HG02840 (cell line): ENCODE measurements at regions not wholly inside any gene's neighbourhood (a gene's known extent, or its start where the extent isn't known, plus 50 kb on each side); places are given as distances from the start of the nearest gene placed in this dataset.

Experiments
- ATAC-seq: cut with Tn5 transposase; IDR thresholded peaks from one replicate; pipeline ENCODE4 v1.9.1; 2021; ENCODE audit warnings: mild to moderate bottlenecking, moderate library complexity, moderate number of reproducible peaks; ENCODE audit not compliant: unreplicated experiment, low FRiP score

DNA sequence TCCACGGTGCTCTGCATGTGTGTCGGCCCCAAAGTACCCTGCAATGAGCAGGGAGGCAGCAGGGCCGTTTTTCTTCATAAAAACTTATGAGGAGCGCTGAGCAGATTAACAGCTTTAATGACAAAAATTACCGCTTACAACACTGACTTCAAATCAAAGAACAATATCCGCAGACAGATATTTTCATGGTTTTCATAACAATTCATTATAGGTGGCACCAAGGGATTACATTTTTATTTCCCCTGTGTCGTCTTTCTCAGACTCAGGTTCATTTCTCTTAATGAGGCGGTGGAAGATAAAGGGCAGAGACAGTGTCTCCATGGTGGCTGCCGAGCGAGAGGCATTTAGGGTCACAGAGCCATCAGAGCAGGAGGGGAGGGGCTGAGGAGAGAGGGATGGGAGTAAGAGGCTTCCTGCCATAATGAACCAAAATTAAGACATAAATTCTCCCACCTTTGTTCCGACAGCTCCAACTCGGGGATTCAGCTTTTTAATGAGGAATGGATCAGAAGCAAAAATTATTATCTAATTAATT lies 240.7 kb upstream of the CLINT1 start:
- ATAC-seq = no peak

DNA sequence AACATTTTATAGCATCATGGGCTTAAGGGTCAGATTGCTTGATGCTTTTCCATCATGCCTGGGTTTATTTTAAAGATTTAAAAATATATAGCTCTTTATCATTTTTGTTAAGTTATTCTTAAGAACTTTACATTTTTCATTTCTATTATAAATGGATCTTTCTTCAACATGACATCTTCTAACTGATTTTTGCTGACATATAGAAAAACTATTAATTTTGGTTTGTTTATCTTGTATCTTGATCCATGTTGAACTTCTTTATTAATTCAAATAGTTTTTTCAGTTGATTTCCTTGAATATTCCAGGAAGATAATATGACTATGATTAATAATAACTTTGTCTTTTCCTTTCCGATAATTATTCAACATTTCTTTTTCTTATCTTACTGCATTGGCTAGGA lies 237.9 kb upstream of the CLINT1 start:
- ATAC-seq = no peak

DNA sequence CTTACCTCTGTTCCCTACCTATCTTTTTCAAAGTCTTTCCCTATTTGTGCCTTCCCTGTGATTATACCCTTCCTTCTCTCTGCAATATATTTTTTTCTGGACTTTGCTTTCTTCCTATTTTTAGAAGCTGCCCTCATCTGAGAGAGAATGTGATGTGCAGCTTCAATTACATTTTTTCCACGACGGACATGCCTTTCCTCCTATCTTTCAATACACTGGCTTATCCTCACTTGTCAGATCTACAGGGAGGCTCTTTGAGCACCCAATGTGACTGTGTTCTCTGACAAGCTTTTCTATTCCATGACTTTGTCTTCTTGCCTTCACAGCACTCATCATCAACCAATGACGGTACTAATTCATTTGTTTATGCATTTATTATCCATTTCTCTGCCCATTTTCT lies 227.9 kb upstream of the CLINT1 start:
- no peak for ATAC-seq

DNA sequence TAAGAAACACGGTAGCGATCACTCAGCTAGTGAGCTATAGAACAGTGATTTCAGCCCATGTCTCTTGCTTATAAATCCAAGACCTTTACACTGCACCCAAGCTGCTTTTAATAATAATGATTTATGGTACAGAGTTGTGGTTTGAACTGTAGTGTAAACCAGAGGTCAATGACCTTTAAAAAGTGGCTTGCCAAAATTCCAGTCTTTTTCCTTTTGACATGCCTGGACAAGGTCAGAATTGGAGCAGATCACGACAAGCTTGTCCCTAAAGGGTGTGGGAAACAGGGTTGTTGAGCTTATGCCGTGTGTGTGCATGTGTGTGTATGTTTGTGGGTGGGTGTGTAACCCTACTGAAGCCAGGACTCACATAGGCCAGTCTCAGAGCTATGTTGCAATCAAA lies 225.3 kb upstream of the CLINT1 start:
- no peak for ATAC-seq

DNA sequence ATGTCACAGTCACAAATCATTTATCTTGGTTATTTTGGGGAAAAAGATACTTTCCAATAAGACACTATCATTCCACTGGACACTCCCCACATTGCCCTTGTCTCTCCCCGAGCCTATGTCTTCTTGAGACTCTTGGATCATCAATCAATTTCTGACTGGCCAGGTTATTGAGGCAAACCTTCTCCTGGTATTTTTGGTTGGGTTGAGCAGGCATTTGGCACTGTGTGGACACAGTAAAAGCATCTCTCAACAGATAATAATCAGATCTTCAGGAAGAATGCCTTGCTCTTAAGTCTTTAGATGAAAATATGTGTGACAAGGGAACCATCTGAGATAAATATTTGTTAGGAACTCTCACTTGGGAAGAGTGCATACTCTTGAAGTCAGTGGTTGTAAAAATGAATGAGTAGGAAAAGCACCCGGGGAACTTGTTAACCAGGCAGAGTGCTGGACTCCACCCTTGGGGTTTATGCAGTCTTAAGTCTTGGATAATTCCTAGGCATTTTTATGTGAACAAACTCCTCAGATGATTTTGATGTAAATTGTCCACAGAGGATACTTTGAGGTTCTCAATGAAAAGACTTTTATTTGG lies 223.8 kb upstream of the CLINT1 start:
- no peak for ATAC-seq

DNA sequence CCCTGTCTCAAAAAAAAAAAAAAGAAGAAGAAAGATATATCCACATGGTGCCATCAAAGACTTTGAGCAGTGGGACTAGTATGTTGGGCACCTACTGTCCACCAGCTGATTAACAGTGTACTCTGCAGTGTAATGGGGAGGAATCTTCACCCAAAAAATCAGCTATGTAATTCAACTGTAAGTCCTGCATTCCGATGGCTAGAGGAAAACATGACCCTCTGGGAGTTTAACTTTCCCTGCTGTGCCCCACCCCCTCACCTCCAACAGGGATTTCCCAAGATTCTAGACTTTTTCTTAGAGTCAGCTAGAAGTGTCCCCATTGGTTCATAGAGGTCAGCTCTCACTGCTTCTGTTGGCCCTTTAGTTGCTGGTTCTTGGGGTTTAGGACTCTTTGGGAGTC lies 221.2 kb upstream of the CLINT1 start:
- no peak for ATAC-seq

DNA sequence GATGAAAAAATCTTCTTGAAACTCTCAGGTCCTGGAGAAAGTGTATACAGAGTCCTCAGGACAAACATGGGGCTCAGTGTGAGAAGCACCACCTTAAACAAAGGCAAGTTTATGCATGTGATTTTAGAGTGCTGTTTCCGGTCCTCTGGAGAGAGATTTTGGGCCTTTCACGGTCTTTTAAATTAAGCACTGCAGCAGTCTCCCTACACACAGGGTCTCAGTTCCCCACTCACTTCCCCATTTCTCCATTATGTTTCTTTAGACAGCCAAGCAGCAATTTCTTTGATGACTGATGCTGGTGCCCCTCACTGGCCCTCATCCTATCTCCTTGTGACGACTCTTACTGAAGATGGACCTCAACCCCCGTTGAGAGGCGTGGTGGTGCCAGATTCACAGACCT lies 220.2 kb upstream of the CLINT1 start:
- ATAC-seq = no peak

DNA sequence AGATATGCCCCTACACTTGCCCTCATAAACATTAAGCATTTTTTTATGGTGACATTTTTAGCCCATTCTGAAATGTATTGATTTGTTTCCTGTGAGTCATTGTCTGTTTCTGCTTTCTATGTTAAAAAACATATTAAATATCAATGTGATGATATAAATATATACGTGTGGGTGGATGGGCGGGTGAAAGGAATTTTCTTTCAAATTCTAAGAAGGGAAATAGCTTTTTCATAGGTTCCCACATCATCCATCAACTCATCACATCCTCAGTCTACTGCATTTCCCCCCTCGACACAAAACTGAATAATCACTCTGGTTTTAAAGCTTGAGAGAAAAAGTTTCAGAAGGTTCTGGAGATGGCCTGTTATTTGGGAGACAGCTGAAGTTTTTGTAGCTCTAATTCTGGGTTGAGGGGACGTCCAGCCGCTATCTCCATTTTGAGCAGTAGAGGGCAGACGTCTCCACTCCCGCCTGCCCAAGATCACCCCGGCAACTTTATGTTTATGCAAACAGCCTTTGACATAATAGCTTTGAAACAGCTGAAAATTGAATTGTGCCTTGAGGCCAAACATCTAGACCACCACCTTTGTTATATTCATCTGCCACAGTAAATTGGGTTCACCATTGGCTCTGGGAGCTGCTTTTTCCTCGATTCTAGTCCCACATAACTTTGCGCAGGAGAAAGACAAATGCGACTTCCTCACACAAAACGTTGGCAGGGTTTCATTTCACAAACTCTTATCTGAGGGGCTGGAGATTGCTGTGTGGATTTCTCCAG lies 216.2 kb upstream of the CLINT1 start:
- no peak for ATAC-seq

DNA sequence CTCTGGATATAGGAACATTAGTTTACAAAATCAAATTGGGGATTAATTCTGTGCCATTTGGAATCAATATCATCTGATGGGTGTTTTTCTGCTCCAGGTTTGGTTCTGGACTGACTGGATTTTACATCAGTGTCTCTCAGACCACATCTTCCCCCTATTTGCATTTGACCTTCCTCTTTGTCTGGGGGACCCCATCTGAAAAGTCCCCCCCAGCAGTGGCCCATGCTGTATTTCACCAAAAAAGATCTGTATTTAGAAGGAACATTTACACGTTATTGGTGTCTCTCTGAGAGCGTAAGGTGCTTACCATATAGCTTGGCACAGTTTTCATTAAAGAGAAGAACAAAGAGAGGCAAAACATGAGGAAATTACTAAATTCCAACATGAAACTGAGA lies 215.6 kb upstream of the CLINT1 start:
- no peak for ATAC-seq

DNA sequence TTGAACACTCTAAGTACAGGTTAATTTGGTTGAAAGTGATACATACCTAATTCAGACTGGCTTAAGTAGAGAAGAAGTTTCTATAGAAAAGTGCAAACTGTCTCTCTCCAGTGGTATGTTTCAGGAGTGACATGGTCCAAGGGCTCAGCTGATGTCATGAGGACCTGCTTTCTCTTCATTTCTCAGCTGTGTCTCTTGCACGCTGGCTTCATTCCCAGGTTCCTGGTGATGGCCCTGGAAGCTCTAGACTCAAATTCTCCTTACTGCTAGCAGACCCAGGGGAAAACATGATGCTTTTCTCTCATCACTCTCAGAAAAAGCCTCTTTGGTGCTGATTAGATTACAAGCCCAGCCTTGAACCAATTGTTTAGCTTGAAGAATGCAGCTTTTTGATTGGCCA lies 211.9 kb upstream of the CLINT1 start:
- no peak for ATAC-seq

DNA sequence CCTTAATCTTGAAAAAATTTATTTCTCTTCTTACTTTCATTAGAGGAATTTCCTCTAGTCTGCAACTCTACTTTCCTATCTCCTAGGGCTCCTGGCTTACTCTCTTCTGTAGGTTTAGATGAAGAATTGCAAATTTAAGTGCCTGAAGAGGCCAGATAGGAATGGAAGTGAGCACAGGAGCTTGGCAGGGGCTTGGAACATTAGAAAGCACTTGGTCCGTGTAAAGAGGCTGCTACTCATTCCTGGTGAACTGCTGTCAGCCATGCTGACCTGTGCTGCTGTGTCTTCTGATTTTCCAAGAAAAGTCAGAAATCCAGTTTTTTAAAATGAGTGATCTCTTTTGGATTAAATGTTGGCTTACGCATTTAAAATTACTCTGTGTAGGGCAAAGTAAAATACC lies 210.9 kb upstream of the CLINT1 start:
- ATAC-seq = no peak

DNA sequence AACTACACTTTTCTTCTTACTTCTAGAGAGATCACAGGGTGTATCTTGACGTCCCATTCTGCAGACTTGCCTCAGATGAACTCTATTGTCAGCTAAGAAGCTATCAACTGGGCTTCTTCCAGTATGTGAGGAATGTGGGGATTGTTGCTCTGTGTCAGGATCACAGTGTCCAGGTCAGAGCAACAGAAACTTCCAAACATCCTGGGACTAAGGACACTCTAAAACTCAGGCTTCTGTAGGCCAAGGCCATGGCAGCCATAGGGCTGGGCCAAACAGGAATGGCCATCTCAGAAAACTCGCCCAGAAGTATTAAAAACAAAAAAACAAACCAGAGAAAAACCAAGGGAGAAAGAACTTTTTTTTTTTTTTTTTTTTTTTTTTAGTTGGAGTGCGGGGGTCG lies 210.0 kb upstream of the CLINT1 start:
- ATAC-seq = no peak

DNA sequence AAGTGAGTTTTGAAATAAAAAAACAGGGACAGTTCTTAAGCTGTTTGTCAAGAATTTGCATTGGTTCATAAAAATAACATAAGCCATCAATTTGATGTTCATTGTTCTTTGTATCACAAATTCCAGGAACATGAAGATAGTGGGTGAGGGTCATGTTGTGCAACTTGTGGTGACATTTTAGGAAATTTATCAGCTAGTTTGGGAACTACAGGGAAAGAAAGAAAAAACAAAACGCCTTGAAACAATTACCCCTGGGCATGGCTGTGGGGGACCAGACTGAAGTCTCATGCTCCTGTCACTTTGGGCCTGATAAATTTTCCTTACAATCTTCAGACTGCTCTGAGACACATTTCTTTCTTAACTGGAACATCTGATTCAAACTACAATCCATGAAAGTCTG lies 207.1 kb upstream of the CLINT1 start:
- no peak for ATAC-seq

DNA sequence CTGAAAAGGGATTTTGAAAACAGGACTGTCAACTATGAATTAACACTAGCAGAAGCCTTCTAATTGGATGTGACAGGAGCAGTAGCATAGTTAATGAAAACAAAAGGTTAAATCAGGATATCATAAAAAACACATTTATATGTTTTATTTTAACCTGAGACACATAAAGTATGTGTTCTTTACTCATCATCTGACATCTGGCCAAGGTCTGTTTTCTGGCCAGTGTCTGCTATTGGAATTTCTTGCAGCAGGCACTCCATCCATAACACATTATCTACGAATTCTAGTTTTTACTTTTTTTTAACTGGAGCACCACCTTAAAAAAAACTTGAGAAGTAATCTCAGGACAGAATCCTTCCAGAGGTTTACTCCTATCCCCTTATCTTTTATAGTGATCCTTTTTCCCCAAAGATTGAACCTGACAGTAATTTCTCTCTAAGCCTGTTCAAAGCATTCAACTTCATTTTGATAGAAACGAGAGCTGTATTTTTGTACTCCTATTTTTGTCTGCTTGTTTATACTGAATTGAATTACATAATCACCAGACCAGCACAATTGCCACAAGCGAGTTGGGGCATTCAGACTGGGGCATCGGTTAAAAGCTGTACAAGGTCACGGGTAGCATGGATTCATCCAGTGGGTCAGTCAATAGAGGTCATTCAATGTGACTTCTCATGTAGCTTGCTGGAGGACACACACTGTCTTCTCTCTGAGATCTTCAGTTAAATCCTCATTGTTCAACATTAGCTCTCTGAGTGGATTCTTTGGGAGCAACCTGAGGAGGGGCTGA lies 205.6 kb upstream of the CLINT1 start:
- ATAC-seq = no peak

DNA sequence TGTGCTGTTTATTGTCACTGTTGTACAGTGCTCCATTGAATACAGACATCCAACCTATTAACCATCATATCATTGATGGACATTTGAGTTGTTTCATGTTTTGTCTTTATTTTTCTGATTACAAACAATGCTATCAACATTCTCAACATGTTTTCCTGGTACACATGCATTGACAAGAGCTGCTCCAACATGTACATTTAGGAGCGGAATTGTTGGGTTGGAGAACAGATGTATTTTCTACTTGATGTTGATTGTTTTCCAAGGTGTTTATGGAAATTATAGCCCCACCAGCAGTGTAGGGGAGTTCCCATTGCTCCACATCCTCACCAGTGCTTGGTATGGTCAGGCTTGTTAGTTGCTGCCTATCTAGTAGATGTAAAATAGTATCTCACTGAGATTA lies 204.1 kb upstream of the CLINT1 start:
- ATAC-seq = no peak

DNA sequence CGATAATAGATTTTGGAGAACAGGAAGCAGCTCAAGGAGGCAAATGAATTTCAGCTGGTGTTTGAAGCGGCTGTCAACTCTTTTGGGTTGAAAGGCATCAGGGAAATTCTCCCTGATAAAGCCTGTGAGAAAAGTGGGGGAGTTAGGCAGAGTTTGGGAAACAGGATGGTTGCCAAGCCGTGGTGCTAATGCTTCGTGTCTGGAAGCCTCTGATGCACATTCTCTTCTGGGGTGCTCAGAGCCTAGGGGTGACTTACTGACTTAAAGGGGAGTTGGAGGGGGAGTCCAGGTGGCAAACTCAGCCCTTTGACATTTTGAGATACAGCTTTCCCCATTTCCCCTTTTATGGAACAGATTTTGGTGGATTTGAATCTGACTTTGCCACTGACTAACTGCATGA lies 202.5 kb upstream of the CLINT1 start:
- ATAC-seq = no peak

DNA sequence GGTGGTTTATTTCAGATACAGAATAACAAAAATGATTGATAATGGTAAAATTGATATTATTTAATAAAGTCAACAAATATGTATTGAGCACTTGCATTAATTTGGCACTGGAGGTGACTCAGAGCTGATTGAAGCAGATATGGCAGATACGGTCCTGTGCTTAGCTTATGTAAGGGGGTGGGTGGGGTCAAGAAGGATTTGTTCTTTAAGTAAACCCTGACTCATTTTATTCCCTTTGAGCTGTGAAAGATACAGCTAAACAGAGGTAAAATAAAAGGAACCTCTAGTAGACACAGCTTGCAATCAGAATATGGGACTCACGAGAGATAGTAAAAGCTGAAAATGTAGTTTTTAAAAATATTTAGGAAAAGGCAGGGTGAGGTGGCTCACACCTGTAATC lies 201.3 kb upstream of the CLINT1 start:
- ATAC-seq = no peak

DNA sequence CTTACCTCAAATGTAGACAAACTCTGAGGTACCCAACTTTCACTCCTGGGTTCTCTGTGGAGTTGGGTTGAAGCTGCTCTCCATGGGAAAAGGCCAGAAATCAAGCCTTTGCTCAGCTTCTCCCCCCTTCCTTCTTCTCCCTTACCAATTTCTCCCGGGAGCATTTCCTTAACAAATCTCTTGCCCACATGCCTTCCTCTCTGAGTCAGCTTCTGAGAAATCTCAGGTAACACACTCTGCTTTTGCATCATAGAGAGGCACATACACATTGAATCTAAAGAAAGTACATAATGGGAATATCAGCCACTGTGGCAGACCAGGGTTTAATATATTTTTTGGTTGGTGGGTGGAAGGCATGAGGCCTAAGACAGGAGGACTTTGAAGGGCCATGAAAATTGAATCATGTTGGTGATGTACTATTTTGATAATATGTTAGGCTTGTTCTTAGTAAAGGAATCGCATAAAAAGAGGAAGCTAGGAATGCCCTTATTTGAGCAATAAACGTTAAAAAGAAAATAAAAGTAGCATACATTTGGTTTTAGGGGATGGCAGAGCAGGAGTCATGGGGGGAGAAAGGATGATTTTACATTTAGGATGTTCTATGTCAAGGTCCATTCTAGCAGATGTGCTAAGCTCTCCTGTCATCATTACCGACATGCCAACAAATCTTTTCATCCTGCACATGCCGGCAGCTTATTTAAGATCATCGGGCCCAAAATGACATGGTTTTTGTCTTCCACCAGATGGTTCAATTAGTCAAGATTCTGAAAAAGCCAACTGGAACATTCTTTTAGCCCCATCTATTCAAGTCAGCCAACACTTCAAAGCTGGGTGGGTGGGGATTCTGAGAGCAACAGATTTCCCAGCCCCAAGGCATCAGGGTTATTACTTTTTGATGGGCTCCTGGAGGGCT lies 199.5 kb upstream of the CLINT1 start:
- no peak for ATAC-seq

DNA sequence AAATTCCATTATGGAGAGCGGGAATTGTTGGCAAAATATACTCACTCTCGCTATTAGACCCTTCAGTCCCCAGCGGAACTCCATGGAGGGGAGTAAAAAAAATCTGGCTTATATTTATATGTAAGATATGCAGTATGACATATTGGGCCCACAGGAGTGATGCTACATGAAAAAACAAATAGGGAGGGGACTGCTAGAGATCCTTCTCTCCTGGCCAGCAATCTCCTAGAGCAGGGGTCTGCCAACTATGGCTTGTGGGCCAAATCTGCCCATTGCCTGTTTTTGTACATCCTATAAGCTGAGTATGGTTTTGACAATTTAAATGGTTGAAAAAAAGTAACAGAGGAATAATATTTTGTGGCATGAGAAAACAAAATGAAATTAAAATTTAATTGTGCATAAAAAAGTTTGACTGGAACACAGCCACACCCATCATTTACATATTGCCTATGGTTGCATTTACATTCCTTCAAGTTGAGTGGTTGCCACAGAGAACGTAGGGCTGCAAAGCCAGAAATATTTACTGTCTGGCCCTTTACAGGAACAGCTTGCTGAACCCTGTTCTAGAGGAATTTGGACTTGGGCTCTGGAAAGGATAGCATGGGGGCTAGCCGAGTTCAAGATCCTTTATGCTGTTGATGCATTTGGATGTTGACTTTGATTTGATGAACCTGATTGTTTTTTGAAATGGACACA lies 197.3 kb upstream of the CLINT1 start:
- ATAC-seq = no peak

DNA sequence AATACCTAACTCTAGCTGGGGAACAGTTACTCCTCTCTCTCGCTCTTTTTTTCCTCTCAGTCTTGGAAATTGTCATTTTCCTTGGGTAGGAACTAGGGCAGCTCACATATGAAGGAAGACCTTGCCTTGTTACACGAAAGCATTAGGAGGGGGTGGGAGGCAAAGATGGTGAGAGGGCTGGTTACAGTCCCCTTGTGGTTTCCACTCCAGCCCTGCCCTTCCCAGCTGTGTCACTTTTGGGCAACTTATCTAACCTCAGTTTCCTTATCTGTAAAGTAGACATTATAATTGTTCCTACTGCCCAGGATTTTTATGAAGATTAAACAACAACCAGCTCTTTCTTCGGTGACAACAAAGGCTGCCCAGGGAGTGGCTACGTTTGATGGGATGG lies 196.2 kb upstream of the CLINT1 start:
- ATAC-seq = no peak
